22Rv1 (cell line): ENCODE measurements at regions not wholly inside any gene's neighbourhood (a gene's known extent, or its start where the extent isn't known, plus 50 kb on each side); places are given as distances from the start of the nearest gene placed in this dataset.

Experiments used
- ZFX ChIP-seq: fragments of 450-650 bp; IDR thresholded peaks from 2 replicates; pipeline ENCODE4 v1.6.1; 2017; ENCODE audit warnings: antibody characterized with exemption, borderline replicate concordance
- TF ChIP-seq, protein P1 (sequence below): fragments of 450-650 bp; IDR thresholded peaks from 2 replicates; pipeline ENCODE4 v1.5.1; 2017; ENCODE audit warnings: mild to moderate bottlenecking

GRCh38 chr2:53516650-53517049 lies 251.0 kb upstream of the CHAC2 start:
- TF ChIP-seq, protein P1, sequence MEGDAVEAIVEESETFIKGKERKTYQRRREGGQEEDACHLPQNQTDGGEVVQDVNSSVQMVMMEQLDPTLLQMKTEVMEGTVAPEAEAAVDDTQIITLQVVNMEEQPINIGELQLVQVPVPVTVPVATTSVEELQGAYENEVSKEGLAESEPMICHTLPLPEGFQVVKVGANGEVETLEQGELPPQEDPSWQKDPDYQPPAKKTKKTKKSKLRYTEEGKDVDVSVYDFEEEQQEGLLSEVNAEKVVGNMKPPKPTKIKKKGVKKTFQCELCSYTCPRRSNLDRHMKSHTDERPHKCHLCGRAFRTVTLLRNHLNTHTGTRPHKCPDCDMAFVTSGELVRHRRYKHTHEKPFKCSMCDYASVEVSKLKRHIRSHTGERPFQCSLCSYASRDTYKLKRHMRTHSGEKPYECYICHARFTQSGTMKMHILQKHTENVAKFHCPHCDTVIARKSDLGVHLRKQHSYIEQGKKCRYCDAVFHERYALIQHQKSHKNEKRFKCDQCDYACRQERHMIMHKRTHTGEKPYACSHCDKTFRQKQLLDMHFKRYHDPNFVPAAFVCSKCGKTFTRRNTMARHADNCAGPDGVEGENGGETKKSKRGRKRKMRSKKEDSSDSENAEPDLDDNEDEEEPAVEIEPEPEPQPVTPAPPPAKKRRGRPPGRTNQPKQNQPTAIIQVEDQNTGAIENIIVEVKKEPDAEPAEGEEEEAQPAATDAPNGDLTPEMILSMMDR = no peak
- TF ChIP-seq ZFX = no peak
